Activated CD4-positive, alpha-beta memory T cell treated with anti-CD3 and anti-CD28 coated beads, Interleukin-2, amount 10 ng/mL, durations not matched to agents 7 days and 5 days (primary cell): ENCODE measurements at regions not wholly inside any gene's neighbourhood (a gene's known extent, or its start where the extent isn't known, plus 50 kb on each side); places are given as distances from the start of the nearest gene placed in this dataset.

Source experiments
- CTCF ChIA-PET: fragments of 350-600 bp; sonication (Branson Sonifier 250); formaldehyde crosslinking; loops from one replicate; lab custom pipeline; 2021; ENCODE audit warnings: antibody characterized with exemption, inconsistent platforms; lab: Charles Lee
- POLR2A ChIA-PET: fragments of 350-600 bp; sonication (Branson Sonifier 250); formaldehyde crosslinking; loops from one replicate; lab custom pipeline; 2021; ENCODE audit warnings: antibody characterized with exemption; lab: Charles Lee
- DNase-seq: peaks from one replicate; pipeline ENCODE4 v3.0.0-alpha.2; 2020
- H3K27ac Mint-ChIP-seq: one replicate; pipeline ENCODE4 v1.8.0; 2021; ENCODE audit warnings: mild to moderate bottlenecking, mixed read lengths
- H3K27me3 Mint-ChIP-seq: one replicate; pipeline ENCODE4 v1.8.0; 2021; ENCODE audit warnings: mixed read lengths
- H3K36me3 Mint-ChIP-seq: one replicate; pipeline ENCODE4 v1.8.0; 2021; ENCODE audit warnings: low read depth, mixed read lengths
- H3K4me1 Mint-ChIP-seq: one replicate; pipeline ENCODE4 v1.8.0; 2021; ENCODE audit warnings: mixed read lengths
- H3K4me3 Mint-ChIP-seq: one replicate; pipeline ENCODE4 v1.8.0; 2021; ENCODE audit warnings: mild to moderate bottlenecking, mixed read lengths
- H3K9me3 Mint-ChIP-seq: one replicate; pipeline ENCODE4 v1.8.0; 2021; ENCODE audit warnings: mixed read lengths

DNA sequence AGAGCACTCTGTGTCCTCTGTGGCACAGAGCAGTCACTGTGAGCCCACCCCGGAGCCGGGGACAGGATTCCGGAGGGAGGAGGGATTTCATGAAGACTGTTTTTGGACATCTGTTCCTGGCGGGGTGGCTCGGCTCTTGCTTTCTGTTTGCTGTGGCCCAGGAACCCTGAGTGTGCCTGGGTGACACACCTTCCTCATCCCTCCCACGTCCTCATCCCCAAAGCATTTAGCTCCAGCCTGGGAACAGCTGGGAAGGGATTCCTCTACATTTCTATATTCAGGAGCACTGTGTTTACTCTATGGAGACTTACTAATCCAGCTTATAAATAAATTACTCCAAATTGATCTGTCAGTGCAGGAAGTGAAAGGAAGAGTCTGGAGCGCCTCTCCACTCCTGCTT is 97.8 kb upstream of the UBL3 start:
- Mint-ChIP-seq H3K9me3 (no peaks in the 10 kb centered on the region), H3K36me3 (no peaks in the 10 kb centered on the region), H3K4me3 (no peak overlapping the region), H3K27me3 (no peaks in the 10 kb centered on the region), H3K4me1 (peaks cover 3% of the 10 kb centered on the region), H3K27ac (no peak overlapping the region)
- no peak for DNase-seq
- ChIA-PET CTCF (no interaction called here), POLR2A (interaction anchor here (1.1 kb wide), 1 partner anchor 9 kb away, joined by 3 read pairs; no protein-coding TSS in a partner anchor)

DNA sequence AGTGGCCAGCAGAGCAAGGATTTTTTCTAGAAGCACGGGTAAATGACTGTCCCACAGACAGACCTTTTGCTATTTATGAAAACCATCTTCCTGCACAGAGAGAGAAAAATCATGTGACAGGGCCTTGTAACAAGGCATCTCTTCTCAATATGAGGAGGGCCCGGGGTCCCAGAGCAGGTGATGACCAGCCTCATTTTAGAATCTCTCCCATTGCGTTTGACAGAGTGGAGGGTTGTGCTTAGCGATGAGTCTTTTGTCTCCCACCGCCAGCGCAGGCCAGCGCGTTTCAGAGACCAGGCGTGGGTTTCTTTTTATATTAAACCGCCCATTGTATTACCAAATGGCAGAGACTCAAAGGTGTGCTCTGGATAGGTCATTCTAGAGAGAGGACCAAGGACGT is 97.4 kb upstream of the UBL3 start:
- H3K36me3 Mint-ChIP-seq = no peaks in the 10 kb centered on the region
- no peak for DNase-seq
- H3K27me3 Mint-ChIP-seq = no peaks in the 10 kb centered on the region
- ChIA-PET POLR2A (interaction anchor here (1.1 kb wide), 1 partner anchor 8 kb away, joined by 3 read pairs; no protein-coding TSS in a partner anchor), CTCF (no interaction called here)
- no peaks in the 10 kb centered on the region for H3K9me3 Mint-ChIP-seq
- H3K27ac Mint-ChIP-seq = no peak overlapping the region
- no peaks in the 10 kb centered on the region for H3K4me1 Mint-ChIP-seq
- H3K4me3 Mint-ChIP-seq = no peak overlapping the region

DNA sequence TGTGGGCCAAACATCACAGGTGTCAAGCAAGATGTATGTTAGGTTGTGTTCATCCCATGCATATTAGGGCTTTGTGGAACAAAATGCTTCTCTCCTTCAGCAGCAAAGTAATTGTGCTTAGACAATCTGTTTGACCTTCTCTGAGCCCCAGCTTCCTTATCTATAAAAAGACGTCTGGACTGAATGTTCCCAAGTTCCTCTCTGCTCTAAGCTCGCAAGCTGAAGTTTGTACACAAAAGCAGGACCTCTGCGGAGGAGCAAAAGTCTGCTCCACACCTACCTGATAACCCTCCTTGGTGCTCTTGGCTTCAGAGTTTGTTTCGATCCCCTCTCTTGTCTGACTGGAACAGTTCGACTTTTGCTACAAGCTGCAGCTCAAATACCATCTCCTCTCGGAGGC is 95.7 kb upstream of the UBL3 start:
- no peak overlapping the region for H3K27ac Mint-ChIP-seq
- H3K4me1 Mint-ChIP-seq = no peaks in the 10 kb centered on the region
- H3K27me3 Mint-ChIP-seq = no peaks in the 10 kb centered on the region
- no peak for DNase-seq
- no peak overlapping the region for H3K4me3 Mint-ChIP-seq
- ChIA-PET POLR2A (interaction anchor here (1.6 kb wide), 1 partner anchor 10 kb away, joined by 9 read pairs; no protein-coding TSS in a partner anchor), CTCF (interaction anchor here (1.1 kb wide), 1 partner anchor 10 kb away, joined by 3 read pairs; no protein-coding TSS in a partner anchor)
- H3K36me3 Mint-ChIP-seq = no peaks in the 10 kb centered on the region
- H3K9me3 Mint-ChIP-seq = no peaks in the 10 kb centered on the region

DNA sequence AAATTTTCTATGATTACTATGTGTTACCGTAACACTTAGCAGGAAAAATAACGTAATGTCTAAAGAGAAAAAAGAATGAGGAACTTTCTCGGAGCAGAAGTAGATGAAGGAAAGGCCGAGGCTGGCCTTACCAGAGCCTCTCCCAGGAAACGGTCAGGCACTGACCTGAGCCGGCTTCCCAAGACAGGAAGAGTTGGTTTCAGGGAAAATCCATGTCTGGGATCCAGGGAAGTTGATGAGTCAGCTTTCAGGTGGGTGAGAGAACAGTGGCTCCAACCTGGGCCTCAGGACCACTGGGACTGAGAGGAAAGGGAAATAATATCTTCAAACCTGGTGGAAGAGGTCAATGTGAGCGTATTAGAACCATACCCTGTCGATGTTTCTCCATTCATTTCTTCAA is 93.3 kb upstream of the UBL3 start:
- Mint-ChIP-seq H3K9me3 (no peaks in the 10 kb centered on the region), H3K27me3 (no peaks in the 10 kb centered on the region), H3K4me1 (peaks cover 10% of the 10 kb centered on the region), H3K4me3 (no peak overlapping the region), H3K27ac (no peak overlapping the region), H3K36me3 (peaks cover 10% of the 10 kb centered on the region)
- DNase-seq = no peak
- ChIA-PET CTCF (no interaction called here), POLR2A (no interaction called here)

DNA sequence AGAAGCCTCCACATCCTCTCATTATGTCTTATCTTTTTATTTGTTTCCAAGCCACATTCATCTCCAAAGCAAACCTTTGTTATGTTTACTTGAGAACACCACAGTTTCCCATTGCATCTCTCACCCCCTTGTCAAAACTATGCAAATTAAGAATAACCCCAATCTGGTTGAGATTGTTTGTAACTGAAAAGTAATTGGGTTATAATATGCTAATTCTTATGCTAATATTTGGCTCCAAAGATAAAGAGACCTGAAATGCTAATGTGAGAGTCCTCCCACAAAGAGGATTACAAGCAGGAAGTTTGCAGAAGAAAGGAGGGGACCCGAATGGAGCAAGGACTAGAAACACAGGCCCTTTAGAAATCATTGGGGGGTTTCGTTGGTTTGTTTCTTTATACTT is 92.9 kb upstream of the UBL3 start:
- Mint-ChIP-seq H3K9me3 (no peaks in the 10 kb centered on the region), H3K27me3 (no peaks in the 10 kb centered on the region), H3K4me1 (peaks cover 13% of the 10 kb centered on the region), H3K27ac (no peak overlapping the region), H3K4me3 (no peak overlapping the region), H3K36me3 (peaks cover 12% of the 10 kb centered on the region)
- DNase-seq = no peak
- ChIA-PET CTCF (no interaction called here), POLR2A (interaction anchor here (4.4 kb wide), 1 partner anchor 11 kb away, joined by 20 read pairs; no protein-coding TSS in a partner anchor)

DNA sequence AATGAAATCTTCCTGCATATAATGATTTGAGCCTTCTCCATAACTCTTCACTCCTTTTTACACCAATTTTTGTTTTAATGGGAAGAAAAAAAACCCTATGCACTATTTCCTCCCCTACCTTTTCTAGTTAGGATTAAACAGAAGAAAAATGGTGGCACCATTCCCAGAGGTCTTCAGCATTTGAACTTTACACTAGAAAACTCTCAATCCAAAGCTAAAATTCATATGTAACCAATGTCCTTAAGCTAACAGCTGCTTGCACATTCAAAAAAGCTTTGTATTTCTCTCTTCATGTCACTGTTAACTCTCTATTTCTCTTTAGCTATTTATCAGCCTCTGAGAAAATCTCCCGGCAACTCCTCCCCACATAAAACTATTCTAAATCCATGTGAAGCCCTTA is 90.3 kb upstream of the UBL3 start:
- Mint-ChIP-seq H3K4me1 (peaks cover 39% of the 10 kb centered on the region), H3K36me3 (peaks cover 16% of the 10 kb centered on the region), H3K27me3 (no peaks in the 10 kb centered on the region), H3K9me3 (no peaks in the 10 kb centered on the region), H3K27ac (no peak overlapping the region), H3K4me3 (no peak overlapping the region)
- no peak for DNase-seq
- POLR2A ChIA-PET = interaction anchor here (4.4 kb wide), 1 partner anchor 13 kb away, joined by 20 read pairs; no protein-coding TSS in a partner anchor
- CTCF ChIA-PET = interaction anchor here (0.7 to 2.5 kb wide), 3 partner anchors 9 to 17 kb away, joined by 3 to 9 read pairs (median 5); no protein-coding TSS in a partner anchor

DNA sequence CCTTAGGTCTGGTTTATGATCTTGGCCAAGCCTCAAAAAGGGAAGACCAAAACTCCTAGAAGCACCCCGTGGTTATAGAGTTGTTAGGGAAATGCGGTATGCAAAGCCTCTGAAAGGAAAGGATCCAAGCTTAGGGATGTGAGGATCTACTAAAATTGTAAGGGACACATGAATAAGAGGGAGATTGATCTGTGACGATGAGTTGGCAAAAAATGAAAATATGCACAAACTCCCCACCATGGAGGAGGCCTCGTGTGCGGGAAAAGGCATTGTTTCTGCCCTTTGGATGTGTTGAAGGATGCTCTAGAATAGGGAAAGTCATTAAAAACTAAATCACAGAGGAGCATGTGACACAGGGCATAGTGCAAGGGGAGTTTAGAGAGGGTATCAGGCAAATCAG is 88.7 kb upstream of the UBL3 start:
- H3K4me1 Mint-ChIP-seq = peaks cover 54% of the 10 kb centered on the region
- H3K4me3 Mint-ChIP-seq = no peak overlapping the region
- ChIA-PET POLR2A (interaction anchor here (0.8 to 4.4 kb wide), 3 partner anchors 9 to 15 kb away, joined by 3 to 20 read pairs (median 3); no protein-coding TSS in a partner anchor), CTCF (interaction anchor here (6.4 to 8.0 kb wide), 2 partner anchors 15 to 174 kb away, joined by 80 to 118 read pairs; no protein-coding TSS in a partner anchor)
- peaks cover 16% of the 10 kb centered on the region for H3K36me3 Mint-ChIP-seq
- DNase-seq = no peak
- H3K27ac Mint-ChIP-seq = no peak overlapping the region
- H3K27me3 Mint-ChIP-seq = no peaks in the 10 kb centered on the region
- no peaks in the 10 kb centered on the region for H3K9me3 Mint-ChIP-seq

DNA sequence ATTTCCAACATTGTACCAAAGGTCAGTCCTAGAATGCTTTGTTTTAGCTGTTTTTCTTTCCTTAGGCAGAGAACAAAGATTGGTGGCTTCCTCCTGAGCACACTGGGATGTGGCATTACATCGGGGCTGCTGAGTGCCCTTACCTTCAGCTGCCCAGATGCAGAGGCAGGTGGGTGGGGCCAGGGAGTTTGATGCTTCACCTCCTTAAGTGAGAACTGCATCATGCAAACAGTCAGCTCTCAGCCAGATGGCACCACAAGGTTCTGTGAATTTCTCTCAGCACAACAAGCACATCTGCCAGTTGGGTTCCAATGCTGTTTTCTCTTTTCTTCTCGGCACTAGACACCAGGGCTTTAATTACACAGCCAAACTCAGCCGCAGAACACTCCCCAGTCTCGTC is 87.4 kb upstream of the UBL3 start:
- Mint-ChIP-seq H3K36me3 (peaks cover 16% of the 10 kb centered on the region), H3K27me3 (no peaks in the 10 kb centered on the region), H3K4me1 (peaks cover 57% of the 10 kb centered on the region), H3K9me3 (no peaks in the 10 kb centered on the region), H3K27ac (peak overlapping the region; percentile 95), H3K4me3 (peak overlapping the region; percentile 86)
- DNase-seq = peak; percentile 68
- ChIA-PET POLR2A (interaction anchor here (0.8 to 5.4 kb wide), 7 partner anchors 13 to 177 kb away, joined by 4 to 103 read pairs (median 31); partner anchors contain the start of gene UBL3), CTCF (interaction anchor here (1.0 to 8.0 kb wide), 6 partner anchors 14 to 195 kb away, joined by 4 to 118 read pairs (median 46); partner anchors contain the start of gene UBL3)

DNA sequence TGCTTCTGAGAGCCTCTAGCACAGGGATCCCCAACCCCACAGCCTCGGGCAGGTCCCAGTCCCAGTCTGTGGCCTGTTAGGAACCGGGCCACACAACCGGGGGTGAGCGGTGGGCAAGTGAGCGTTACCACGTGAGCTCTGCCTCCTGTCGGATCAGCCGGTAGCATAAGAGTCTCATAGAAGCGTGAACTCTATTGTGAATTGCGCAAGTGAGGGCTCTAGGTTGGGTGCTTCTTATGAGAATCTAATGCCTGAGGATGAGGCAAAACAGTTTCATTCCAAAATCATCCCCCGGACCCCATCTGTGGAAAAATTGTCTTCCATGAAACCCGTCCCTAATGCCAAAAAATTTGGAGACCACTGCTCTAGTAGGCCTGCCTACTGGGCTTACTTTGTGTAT is 87.0 kb upstream of the UBL3 start:
- CTCF ChIA-PET = interaction anchor here (1.0 to 8.0 kb wide), 7 partner anchors 13 to 195 kb away, joined by 3 to 118 read pairs (median 43); partner anchors contain the start of gene UBL3
- peaks cover 57% of the 10 kb centered on the region for H3K4me1 Mint-ChIP-seq
- H3K4me3 Mint-ChIP-seq = peak overlapping the region; percentile 86
- H3K27me3 Mint-ChIP-seq = no peaks in the 10 kb centered on the region
- H3K9me3 Mint-ChIP-seq = no peaks in the 10 kb centered on the region
- POLR2A ChIA-PET = interaction anchor here (0.8 to 5.4 kb wide), 11 partner anchors 13 to 342 kb away, joined by 3 to 103 read pairs (median 21); partner anchors contain the start of genes SLC7A1 and UBL3
- peak overlapping the region; percentile 95 for H3K27ac Mint-ChIP-seq
- peaks cover 16% of the 10 kb centered on the region for H3K36me3 Mint-ChIP-seq
- DNase-seq = no peak

DNA sequence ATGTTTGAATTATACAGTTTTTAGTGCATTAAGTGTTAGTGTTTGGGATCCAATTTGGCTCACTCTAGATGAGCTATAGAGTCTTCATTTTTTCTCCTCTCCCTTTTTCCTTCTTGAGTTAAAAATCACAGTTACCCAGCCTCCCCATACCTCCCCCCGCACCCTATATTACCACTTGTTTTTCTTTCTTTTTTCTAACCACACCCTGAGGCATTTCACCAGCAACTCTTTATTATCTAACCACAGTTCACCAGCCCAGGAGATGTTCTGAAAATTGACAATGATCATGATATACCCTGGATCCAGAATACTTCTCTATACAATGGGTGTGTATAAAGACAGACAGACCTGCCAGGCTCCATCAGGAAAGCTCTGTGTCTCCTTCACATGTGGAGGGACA is 86.5 kb upstream of the UBL3 start:
- Mint-ChIP-seq H3K4me3 (peak overlapping the region; percentile 86), H3K4me1 (peaks cover 57% of the 10 kb centered on the region), H3K27me3 (no peaks in the 10 kb centered on the region), H3K9me3 (no peaks in the 10 kb centered on the region), H3K27ac (peak overlapping the region; percentile 95), H3K36me3 (peaks cover 16% of the 10 kb centered on the region)
- DNase-seq = no peak
- CTCF ChIA-PET = interaction anchor here (0.9 to 8.0 kb wide), 16 partner anchors 13 to 196 kb away, joined by 3 to 118 read pairs (median 6); partner anchors contain the start of gene UBL3
- POLR2A ChIA-PET = interaction anchor here (0.6 to 5.4 kb wide), 19 partner anchors 9 to 803 kb away, joined by 3 to 103 read pairs (median 7); partner anchors contain the start of genes SLC7A1 and UBL3

DNA sequence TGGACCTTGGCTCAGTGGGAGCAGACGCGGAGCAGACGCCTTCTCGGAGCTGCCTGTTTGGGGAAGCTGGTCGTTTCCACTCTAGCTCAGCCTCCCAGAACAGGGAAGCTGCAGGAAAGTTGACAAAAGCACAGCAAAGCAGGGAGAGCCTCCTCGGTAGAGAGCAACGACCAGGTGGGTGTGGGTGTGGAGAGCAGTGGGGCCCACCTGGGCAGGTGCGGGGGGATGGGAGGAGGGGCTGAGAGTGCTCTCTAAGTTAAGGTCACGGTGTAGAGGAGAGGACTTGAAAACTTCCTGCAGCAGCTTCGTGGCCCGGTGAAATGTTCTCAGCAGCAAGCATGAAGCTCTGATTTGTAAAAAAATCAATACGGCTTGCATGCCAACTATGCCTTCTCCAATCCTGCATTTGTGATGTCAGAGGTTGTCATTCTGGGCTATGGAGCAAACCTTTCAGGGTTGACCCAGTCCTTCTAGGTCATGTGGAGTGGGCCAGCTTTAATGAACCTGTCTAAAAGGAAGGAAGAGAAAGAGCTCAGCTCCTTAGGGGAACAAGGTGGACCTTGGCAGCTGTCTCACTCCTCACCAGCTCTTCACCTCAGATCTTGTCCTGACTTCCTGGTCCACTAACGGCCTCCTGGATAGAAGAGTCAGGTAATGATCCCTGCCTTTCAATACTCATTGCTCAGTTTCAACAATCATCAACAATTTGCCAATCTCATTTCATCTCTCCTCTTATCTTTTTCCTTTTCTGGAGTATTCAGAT is 85.8 kb upstream of the UBL3 start:
- peak overlapping the region; percentile 86 for H3K4me3 Mint-ChIP-seq
- H3K27ac Mint-ChIP-seq = peak overlapping the region; percentile 95
- ChIA-PET CTCF (interaction anchor here (0.6 to 8.0 kb wide), 24 partner anchors 9 to 739 kb away, joined by 3 to 118 read pairs (median 5); partner anchors contain the start of gene UBL3), POLR2A (interaction anchor here (0.6 to 5.4 kb wide), 37 partner anchors 10 to 807 kb away, joined by 3 to 103 read pairs (median 5); partner anchors contain the start of genes HMGB1, SLC7A1, UBL3 and USPL1)
- H3K36me3 Mint-ChIP-seq = peaks cover 16% of the 10 kb centered on the region
- no peaks in the 10 kb centered on the region for H3K27me3 Mint-ChIP-seq
- H3K4me1 Mint-ChIP-seq = peaks cover 57% of the 10 kb centered on the region
- H3K9me3 Mint-ChIP-seq = no peaks in the 10 kb centered on the region
- peak; percentile 32 for DNase-seq

DNA sequence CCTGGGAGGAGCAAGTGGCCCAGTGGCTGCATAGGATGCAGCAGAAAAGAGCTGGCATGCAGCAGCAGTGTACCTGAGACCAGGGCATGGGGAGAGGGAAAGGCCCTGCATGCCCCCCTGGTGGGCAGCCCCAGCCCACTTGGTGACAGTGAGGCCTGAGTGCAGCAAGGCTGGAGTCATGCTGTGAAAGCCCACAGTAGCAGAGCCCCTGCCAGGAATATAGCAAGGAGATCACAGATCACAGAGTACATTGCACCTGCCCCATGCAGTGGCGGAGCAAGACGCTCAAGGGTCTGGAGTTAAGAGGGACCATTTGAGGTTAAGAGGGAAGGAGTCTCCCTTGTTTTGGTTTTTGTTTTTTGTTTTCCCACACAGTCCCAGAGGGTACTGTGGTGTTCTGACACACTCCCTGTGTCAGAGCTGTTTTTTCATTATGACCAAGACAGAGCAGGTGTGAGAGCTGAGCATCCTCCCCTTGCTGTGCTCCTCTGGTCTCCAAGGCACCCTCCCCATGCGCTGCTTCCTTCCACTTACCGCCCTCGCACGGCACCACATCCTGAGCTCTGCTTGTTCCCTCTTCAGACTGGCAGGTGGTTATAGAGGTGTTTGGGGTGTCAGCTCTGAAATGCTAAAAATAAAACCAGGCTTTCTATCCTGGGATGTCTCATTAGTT is 85.0 kb upstream of the UBL3 start:
- Mint-ChIP-seq H3K4me1 (peaks cover 56% of the 10 kb centered on the region), H3K4me3 (peak overlapping the region; percentile 86), H3K36me3 (peaks cover 12% of the 10 kb centered on the region), H3K27ac (peak overlapping the region; percentile 95), H3K9me3 (no peaks in the 10 kb centered on the region), H3K27me3 (no peaks in the 10 kb centered on the region)
- DNase-seq = peak; percentile 91
- CTCF ChIA-PET = interaction anchor here (0.6 to 8.0 kb wide), 22 partner anchors 10 to 740 kb away, joined by 3 to 118 read pairs (median 5); partner anchors contain the start of gene UBL3
- POLR2A ChIA-PET = interaction anchor here (0.7 to 5.4 kb wide), 36 partner anchors 11 to 808 kb away, joined by 3 to 103 read pairs (median 5); partner anchors contain the start of genes HMGB1, SLC7A1, UBL3 and USPL1
